ENCODE measurements at regions not wholly inside any gene's neighbourhood (a gene's known extent, or its start where the extent isn't known, plus 50 kb on each side); places are given as distances from the start of the nearest gene placed in this dataset.

GRCh38 chr20:47973519-47974233 lies 188.4 kb upstream of the SULF2 start:
- TF ChIP-seq POLR2A (IDR thresholded peaks at IDR 0.05) (no peak), CTCF (IDR thresholded peaks at IDR 0.05) (no peak), POLR2AphosphoS5 (IDR thresholded peaks at IDR 0.05; ENCODE audit: insufficient read depth in 1 of 2, low read depth in 1 of 2) (no peak)
